ENCODE measurements at regions not wholly inside any gene's neighbourhood (a gene's known extent, or its start where the extent isn't known, plus 50 kb on each side); places are given as distances from the start of the nearest gene placed in this dataset.

DNA sequence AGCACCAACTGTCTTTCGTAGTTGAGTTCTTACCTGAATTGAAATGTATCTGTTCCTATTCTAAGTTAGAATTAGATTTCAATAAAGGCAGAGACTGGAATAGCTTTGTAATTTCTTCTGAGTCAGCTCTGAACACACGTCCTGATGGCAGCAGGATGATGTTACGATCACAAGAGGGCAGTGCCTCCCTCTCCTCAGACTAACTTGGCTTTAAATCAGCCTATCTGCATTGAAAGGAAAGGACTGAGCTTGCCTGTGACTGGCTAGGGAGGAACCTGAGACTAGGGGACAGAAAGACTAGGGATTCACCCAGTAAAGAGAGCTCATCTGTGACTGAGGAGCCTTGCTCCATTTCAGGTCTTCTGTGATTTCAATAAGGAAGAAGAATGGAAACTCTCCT, 323.7 kb upstream of the OR4E1 start:
- H3K27me3 ChIP-seq (ENCODE audit: control insufficient read depth, insufficient read depth, low read length) = no peaks in the 10 kb centered on the region
- no peak overlapping the region for H3K27ac ChIP-seq (ENCODE audit: low read depth, low read length)
- no peaks in the 10 kb centered on the region for H3K4me1 ChIP-seq (ENCODE audit: control insufficient read depth, insufficient read depth, low read length)
- H3K36me3 ChIP-seq (ENCODE audit: control insufficient read depth, insufficient read depth, low read length) = no peaks in the 10 kb centered on the region
- H3K4me3 ChIP-seq (ENCODE audit: low read depth, low read length) = no peak overlapping the region
- no peak overlapping the region for H3K9ac ChIP-seq (ENCODE audit: low read length)
- H3K9me3 ChIP-seq (ENCODE audit: control insufficient read depth, insufficient read depth, low read depth, low read length) = no peaks in the 10 kb centered on the region

DNA sequence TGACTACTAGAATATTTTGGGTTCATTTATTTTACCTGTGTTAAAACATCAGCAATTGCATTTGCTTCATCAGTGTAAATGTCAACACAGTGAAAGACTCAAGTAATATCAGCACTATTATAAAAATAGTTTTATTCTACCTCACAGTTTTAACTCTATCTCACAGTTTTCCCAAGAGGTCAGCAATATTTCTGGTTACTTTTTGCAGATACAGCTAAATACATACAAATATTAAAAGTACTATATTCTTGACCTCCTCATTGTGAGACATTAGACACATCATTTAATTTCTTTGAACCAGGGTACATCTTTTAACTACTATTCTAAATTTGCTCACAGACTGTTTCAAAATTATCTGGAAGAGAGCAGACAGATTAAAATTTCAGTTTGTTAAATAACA, 321.7 kb upstream of the OR4E1 start:
- H3K4me1 ChIP-seq (ENCODE audit: control insufficient read depth, insufficient read depth, low read length) = no peaks in the 10 kb centered on the region
- H3K36me3 ChIP-seq (ENCODE audit: control insufficient read depth, insufficient read depth, low read length) = no peaks in the 10 kb centered on the region
- H3K9me3 ChIP-seq (ENCODE audit: control insufficient read depth, insufficient read depth, low read depth, low read length) = no peaks in the 10 kb centered on the region
- no peak overlapping the region for H3K27ac ChIP-seq (ENCODE audit: low read depth, low read length)
- H3K4me3 ChIP-seq (ENCODE audit: low read depth, low read length) = no peak overlapping the region
- no peak overlapping the region for H3K9ac ChIP-seq (ENCODE audit: low read length)
- H3K27me3 ChIP-seq (ENCODE audit: control insufficient read depth, insufficient read depth, low read length) = no peaks in the 10 kb centered on the region

DNA sequence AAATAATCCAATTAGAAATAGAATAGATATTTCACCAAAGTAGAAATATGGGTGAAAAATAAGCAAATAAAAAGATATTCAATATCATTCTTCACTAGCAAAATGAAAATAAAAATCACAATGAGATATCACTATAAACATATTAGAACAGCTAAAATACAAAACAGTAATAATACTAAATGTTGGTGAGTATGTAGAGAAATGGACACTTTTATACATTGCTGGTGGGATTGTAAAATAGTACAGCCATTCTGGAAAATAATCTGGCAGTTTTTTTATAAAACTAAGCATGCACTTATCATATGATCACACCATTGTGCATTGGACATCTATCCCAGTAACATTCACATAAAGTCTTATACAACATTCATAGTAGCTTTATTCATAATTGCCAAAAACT, 320.2 kb upstream of the OR4E1 start:
- Histone ChIP-seq H3K9ac (ENCODE audit: low read length) (no peak overlapping the region), H3K4me1 (ENCODE audit: control insufficient read depth, insufficient read depth, low read length) (no peaks in the 10 kb centered on the region), H3K27ac (ENCODE audit: low read depth, low read length) (no peak overlapping the region), H3K4me3 (ENCODE audit: low read depth, low read length) (no peak overlapping the region), H3K36me3 (ENCODE audit: control insufficient read depth, insufficient read depth, low read length) (no peaks in the 10 kb centered on the region), H3K9me3 (ENCODE audit: control insufficient read depth, insufficient read depth, low read depth, low read length) (no peaks in the 10 kb centered on the region), H3K27me3 (ENCODE audit: control insufficient read depth, insufficient read depth, low read length) (no peaks in the 10 kb centered on the region)

DNA sequence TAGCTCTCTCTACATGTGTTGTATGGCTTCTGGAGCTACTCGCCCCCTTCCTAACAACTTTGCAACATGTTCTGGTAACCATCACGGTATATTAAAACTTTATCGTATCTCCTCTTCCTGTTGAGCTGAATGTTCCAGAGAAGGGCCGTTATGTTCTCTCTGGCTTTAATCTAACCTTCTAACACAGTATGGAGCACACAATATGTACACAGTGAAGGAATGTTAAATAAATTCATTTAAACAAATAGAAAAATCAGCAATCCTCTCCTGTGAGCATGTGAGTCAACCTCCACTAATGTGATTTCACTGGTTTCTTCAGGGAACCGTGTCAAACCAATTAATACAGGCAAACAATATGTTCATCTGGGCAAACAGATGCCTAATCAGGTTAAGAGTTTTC, 319.5 kb upstream of the OR4E1 start:
- no peaks in the 10 kb centered on the region for H3K27me3 ChIP-seq (ENCODE audit: control insufficient read depth, insufficient read depth, low read length)
- H3K36me3 ChIP-seq (ENCODE audit: control insufficient read depth, insufficient read depth, low read length) = no peaks in the 10 kb centered on the region
- no peak overlapping the region for H3K4me3 ChIP-seq (ENCODE audit: low read depth, low read length)
- H3K4me1 ChIP-seq (ENCODE audit: control insufficient read depth, insufficient read depth, low read length) = no peaks in the 10 kb centered on the region
- no peaks in the 10 kb centered on the region for H3K9me3 ChIP-seq (ENCODE audit: control insufficient read depth, insufficient read depth, low read depth, low read length)
- H3K9ac ChIP-seq (ENCODE audit: low read length) = no peak overlapping the region
- H3K27ac ChIP-seq (ENCODE audit: low read depth, low read length) = no peak overlapping the region

DNA sequence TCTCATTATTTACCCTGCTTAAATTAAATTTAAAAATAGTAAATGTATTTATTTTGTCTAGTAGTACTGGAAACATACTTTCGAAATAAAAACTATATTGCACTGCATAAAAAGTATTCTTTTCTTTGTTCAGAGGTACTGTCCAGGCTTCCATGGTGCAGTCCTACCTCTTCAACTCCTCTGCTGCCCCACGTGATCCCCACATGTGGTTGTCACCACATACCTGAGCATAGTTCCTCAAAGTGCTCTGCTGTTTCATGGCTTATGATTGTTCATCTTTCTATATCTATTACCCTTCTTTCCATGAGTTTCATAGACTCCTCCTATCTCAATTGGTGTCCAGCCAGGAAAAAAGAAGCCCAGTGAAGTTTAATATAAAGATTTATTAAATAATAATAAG, 317.5 kb upstream of the OR4E1 start:
- Histone ChIP-seq H3K36me3 (ENCODE audit: control insufficient read depth, insufficient read depth, low read length) (no peaks in the 10 kb centered on the region), H3K9me3 (ENCODE audit: control insufficient read depth, insufficient read depth, low read depth, low read length) (no peaks in the 10 kb centered on the region), H3K9ac (ENCODE audit: low read length) (no peak overlapping the region), H3K4me1 (ENCODE audit: control insufficient read depth, insufficient read depth, low read length) (no peaks in the 10 kb centered on the region), H3K27me3 (ENCODE audit: control insufficient read depth, insufficient read depth, low read length) (peaks cover 3% of the 10 kb centered on the region; the same call in 1 of the 2 replicates), H3K27ac (ENCODE audit: low read depth, low read length) (no peak overlapping the region), H3K4me3 (ENCODE audit: low read depth, low read length) (no peak overlapping the region)

DNA sequence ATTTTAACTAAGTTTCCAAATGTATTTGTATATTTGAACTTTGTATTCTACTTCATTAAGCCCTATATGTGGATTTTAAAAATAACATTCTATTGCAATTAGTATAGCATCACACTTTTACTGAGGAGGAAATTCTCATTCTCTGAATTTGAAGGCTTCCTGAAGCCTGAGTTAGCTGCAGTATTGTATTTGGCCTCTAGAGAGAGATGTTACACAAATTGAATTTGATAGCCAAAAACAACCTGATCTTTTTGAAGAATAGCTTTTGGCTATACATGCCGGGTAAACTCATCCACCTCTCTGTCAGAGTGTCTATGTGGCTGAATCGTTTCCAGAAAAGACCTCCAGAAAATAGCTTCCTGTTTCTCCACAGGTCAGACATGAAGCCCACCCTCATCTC, 316.5 kb upstream of the OR4E1 start:
- Histone ChIP-seq H3K27ac (ENCODE audit: low read depth, low read length) (no peak overlapping the region), H3K9me3 (ENCODE audit: control insufficient read depth, insufficient read depth, low read depth, low read length) (no peaks in the 10 kb centered on the region), H3K4me3 (ENCODE audit: low read depth, low read length) (no peak overlapping the region), H3K27me3 (ENCODE audit: control insufficient read depth, insufficient read depth, low read length) (peaks cover 3% of the 10 kb centered on the region; the same call in 1 of the 2 replicates), H3K9ac (ENCODE audit: low read length) (no peak overlapping the region), H3K36me3 (ENCODE audit: control insufficient read depth, insufficient read depth, low read length) (no peaks in the 10 kb centered on the region), H3K4me1 (ENCODE audit: control insufficient read depth, insufficient read depth, low read length) (no peaks in the 10 kb centered on the region)

DNA sequence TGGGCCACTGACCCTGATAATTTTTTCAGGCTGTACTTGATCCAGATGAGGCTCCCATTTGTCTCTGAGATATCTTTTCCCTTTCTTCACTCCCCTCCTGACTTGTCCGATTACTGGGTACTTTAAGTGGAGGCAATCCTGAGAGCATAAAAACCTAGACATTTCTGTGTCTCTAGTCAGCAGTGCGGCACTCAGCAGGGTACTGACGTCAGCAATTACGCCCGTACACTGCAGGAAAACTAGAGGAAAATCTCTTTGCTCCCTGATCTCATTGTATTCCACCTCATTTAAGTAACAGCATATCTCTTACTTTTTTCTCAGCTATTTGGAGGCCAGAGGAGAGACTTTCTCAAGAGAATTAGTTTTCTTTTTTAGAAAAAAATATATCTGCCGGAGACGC, 315.5 kb upstream of the OR4E1 start:
- peaks cover 3% of the 10 kb centered on the region; the same call in 1 of the 2 replicates for H3K27me3 ChIP-seq (ENCODE audit: control insufficient read depth, insufficient read depth, low read length)
- H3K27ac ChIP-seq (ENCODE audit: low read depth, low read length) = no peak overlapping the region
- H3K9me3 ChIP-seq (ENCODE audit: control insufficient read depth, insufficient read depth, low read depth, low read length) = no peaks in the 10 kb centered on the region
- no peaks in the 10 kb centered on the region for H3K4me1 ChIP-seq (ENCODE audit: control insufficient read depth, insufficient read depth, low read length)
- no peak overlapping the region for H3K4me3 ChIP-seq (ENCODE audit: low read depth, low read length)
- no peak overlapping the region for H3K9ac ChIP-seq (ENCODE audit: low read length)
- no peaks in the 10 kb centered on the region for H3K36me3 ChIP-seq (ENCODE audit: control insufficient read depth, insufficient read depth, low read length)

DNA sequence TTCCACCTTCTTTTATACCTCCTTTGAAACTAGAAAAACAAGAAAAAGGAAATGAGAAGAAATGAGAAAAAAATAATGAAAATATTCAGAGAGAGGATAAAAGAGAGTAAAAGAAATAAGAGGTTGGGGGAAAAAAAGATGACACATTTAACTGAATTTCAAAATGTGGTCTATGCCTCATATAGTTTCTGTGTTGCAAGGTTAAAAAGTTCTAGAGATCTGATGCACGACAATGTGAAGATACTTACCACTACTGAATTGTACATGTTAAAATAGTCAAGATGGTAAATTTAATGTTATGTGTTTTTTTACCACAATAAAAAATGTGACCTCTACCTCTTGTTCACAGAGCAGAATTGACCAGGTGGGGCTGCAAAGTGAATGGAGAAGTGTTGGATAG, 314.8 kb upstream of the OR4E1 start:
- no peaks in the 10 kb centered on the region for H3K9me3 ChIP-seq (ENCODE audit: control insufficient read depth, insufficient read depth, low read depth, low read length)
- no peak overlapping the region for H3K9ac ChIP-seq (ENCODE audit: low read length)
- H3K4me1 ChIP-seq (ENCODE audit: control insufficient read depth, insufficient read depth, low read length) = no peaks in the 10 kb centered on the region
- H3K36me3 ChIP-seq (ENCODE audit: control insufficient read depth, insufficient read depth, low read length) = no peaks in the 10 kb centered on the region
- peaks cover 3% of the 10 kb centered on the region; the same call in 1 of the 2 replicates for H3K27me3 ChIP-seq (ENCODE audit: control insufficient read depth, insufficient read depth, low read length)
- H3K4me3 ChIP-seq (ENCODE audit: low read depth, low read length) = no peak overlapping the region
- no peak overlapping the region for H3K27ac ChIP-seq (ENCODE audit: low read depth, low read length)

DNA sequence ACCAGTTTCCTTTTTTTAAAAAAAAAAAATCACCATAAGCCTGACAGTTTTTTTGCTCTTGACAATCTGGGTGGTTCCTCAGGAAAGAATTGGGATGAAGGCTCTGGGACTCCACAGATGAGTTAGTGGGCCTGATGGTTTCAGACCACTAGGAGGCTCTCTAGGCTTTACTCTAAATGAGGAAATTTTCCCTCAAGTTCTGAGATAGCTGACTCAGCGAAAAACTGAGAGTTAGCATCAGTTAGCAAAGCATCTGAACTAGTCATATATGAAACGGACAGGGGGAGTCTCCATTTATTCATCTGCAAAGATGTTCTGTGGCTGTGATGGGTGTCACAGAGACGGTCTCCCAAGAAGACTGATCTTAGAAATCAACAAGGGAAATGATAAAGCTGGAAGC, 314.3 kb upstream of the OR4E1 start:
- H3K9me3 ChIP-seq (ENCODE audit: control insufficient read depth, insufficient read depth, low read depth, low read length) = no peaks in the 10 kb centered on the region
- H3K27me3 ChIP-seq (ENCODE audit: control insufficient read depth, insufficient read depth, low read length) = peaks cover 3% of the 10 kb centered on the region; the same call in 1 of the 2 replicates
- H3K4me1 ChIP-seq (ENCODE audit: control insufficient read depth, insufficient read depth, low read length) = no peaks in the 10 kb centered on the region
- no peak overlapping the region for H3K4me3 ChIP-seq (ENCODE audit: low read depth, low read length)
- no peak overlapping the region for H3K27ac ChIP-seq (ENCODE audit: low read depth, low read length)
- H3K36me3 ChIP-seq (ENCODE audit: control insufficient read depth, insufficient read depth, low read length) = no peaks in the 10 kb centered on the region
- no peak overlapping the region for H3K9ac ChIP-seq (ENCODE audit: low read length)

DNA sequence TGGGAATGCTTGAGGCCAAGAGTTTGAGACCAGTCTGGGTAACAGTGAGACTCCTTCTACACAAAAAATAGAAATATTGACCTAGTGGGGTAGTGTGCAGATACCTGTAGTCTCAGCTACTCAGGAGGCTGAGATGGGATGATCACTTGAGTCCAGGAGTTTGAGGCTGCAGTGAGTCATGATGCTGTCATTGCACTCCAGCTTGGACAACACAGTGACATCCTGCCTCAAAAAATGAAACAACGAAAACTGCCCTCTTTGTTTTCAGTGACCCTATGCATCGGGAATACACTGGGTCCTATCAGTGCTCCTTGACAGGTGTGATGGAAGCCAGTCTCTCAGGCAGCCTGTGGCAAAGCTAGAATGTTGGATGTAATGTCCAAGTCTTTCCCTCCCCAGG, 311.5 kb upstream of the OR4E1 start:
- no peak overlapping the region for H3K9ac ChIP-seq (ENCODE audit: low read length)
- H3K27me3 ChIP-seq (ENCODE audit: control insufficient read depth, insufficient read depth, low read length) = peaks cover 3% of the 10 kb centered on the region; the same call in 1 of the 2 replicates
- no peaks in the 10 kb centered on the region for H3K9me3 ChIP-seq (ENCODE audit: control insufficient read depth, insufficient read depth, low read depth, low read length)
- no peak overlapping the region for H3K4me3 ChIP-seq (ENCODE audit: low read depth, low read length)
- no peaks in the 10 kb centered on the region for H3K4me1 ChIP-seq (ENCODE audit: control insufficient read depth, insufficient read depth, low read length)
- H3K36me3 ChIP-seq (ENCODE audit: control insufficient read depth, insufficient read depth, low read length) = no peaks in the 10 kb centered on the region
- no peak overlapping the region for H3K27ac ChIP-seq (ENCODE audit: low read depth, low read length)

DNA sequence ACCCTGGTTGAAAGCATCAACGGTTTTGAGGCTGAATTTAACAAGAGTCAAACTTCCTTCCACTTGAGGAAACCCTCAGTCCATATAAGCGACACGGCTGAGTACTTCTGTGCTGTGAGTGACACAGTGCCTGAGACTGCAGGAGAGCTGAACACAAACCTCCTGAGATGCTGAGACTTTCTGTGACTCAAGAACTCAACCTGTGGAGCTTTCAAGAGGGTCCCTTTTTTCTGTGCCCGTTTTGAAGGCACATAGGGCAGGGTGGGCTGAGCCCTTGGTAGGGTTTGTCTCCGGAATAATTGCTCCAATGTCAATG, 305.3 kb upstream of the OR4E1 start:
- no peak overlapping the region for H3K9ac ChIP-seq (ENCODE audit: low read length)
- no peak overlapping the region for H3K4me3 ChIP-seq (ENCODE audit: low read depth, low read length)
- no peaks in the 10 kb centered on the region for H3K4me1 ChIP-seq (ENCODE audit: control insufficient read depth, insufficient read depth, low read length)
- H3K27ac ChIP-seq (ENCODE audit: low read depth, low read length) = no peak overlapping the region
- H3K36me3 ChIP-seq (ENCODE audit: control insufficient read depth, insufficient read depth, low read length) = no peaks in the 10 kb centered on the region
- H3K27me3 ChIP-seq (ENCODE audit: control insufficient read depth, insufficient read depth, low read length) = peaks cover 17% of the 10 kb centered on the region; the same call in 1 of the 2 replicates
- no peaks in the 10 kb centered on the region for H3K9me3 ChIP-seq (ENCODE audit: control insufficient read depth, insufficient read depth, low read depth, low read length)

All from HUES6 (cell line).